H9 (cell line): ENCODE measurements at regions not wholly inside any gene's neighbourhood (a gene's known extent, or its start where the extent isn't known, plus 50 kb on each side); places are given as distances from the start of the nearest gene placed in this dataset.

Experiments
- DNase-seq: peaks from one replicate; pipeline ENCODE4 v3.0.0-alpha.2; 2017
- H2AFZ ChIP-seq: one replicate; pipeline ENCODE4 v1.6.1; 2013; ENCODE audit warnings: mild to moderate bottlenecking, low read length, control low read depth, moderate library complexity
- H2AK5ac ChIP-seq: 2 replicates; pipeline ENCODE4 v1.6.1; 2013; ENCODE audit warnings: low read length, control low read depth, mixed read lengths; ENCODE audit not compliant: insufficient read length
- H2BK120ac ChIP-seq: one replicate; pipeline ENCODE4 v1.6.1; 2013; ENCODE audit warnings: low read depth, mild to moderate bottlenecking, low read length, control low read depth, inconsistent platforms; ENCODE audit not compliant: poor library complexity, severe bottlenecking
- H2BK12ac ChIP-seq: 2 replicates; pipeline ENCODE4 v1.6.1; 2013; ENCODE audit warnings: low read length, control low read depth, mixed read lengths, low read depth; ENCODE audit not compliant: insufficient read length
- H2BK15ac ChIP-seq: 2 replicates; pipeline ENCODE4 v1.6.1; 2013; ENCODE audit warnings: low read depth, low read length, control low read depth
- H2BK20ac ChIP-seq: one replicate; pipeline ENCODE4 v1.6.1; 2013; ENCODE audit warnings: low read depth, mild to moderate bottlenecking, low read length, control low read depth, inconsistent platforms; ENCODE audit not compliant: poor library complexity, severe bottlenecking
- H2BK5ac ChIP-seq: 2 replicates; pipeline ENCODE4 v1.6.1; 2013; ENCODE audit warnings: low read length, control low read depth, mixed read lengths; ENCODE audit not compliant: insufficient read length
- H3K14ac ChIP-seq: 2 replicates; pipeline ENCODE4 v1.6.1; 2013; ENCODE audit warnings: low read length, control low read depth; ENCODE audit not compliant: insufficient read depth
- H3K18ac ChIP-seq: 2 replicates; pipeline ENCODE4 v1.6.1; 2013; ENCODE audit warnings: low read depth, mild to moderate bottlenecking, mixed read lengths, low read length, control low read depth; ENCODE audit not compliant: insufficient read length
- H3K23ac ChIP-seq: 2 replicates; pipeline ENCODE4 v1.6.1; 2013; ENCODE audit warnings: low read length, control low read depth, mixed read lengths, low read depth; ENCODE audit not compliant: insufficient read length
- H3K23me2 ChIP-seq: 2 replicates; pipeline ENCODE4 v1.6.1; 2013; ENCODE audit warnings: low read depth, mild to moderate bottlenecking, mixed read lengths, low read length, control low read depth; ENCODE audit not compliant: insufficient read length, poor library complexity, severe bottlenecking
- H3K27ac ChIP-seq: 2 replicates; pipeline ENCODE4 v1.5.1; 2013; ENCODE audit warnings: low read length, control low read depth, mixed read lengths, low read depth; ENCODE audit not compliant: insufficient read length
- H3K27me3 ChIP-seq: 2 replicates; pipeline ENCODE4 v1.6.1; 2013; ENCODE audit warnings: low read length, control low read depth, inconsistent platforms; ENCODE audit not compliant: insufficient read depth
- H3K4ac ChIP-seq: 2 replicates; pipeline ENCODE4 v1.6.1; 2013; ENCODE audit warnings: low read depth, mild to moderate bottlenecking, control low read depth, inconsistent platforms, low read length, moderate library complexity
- H3K4me1 ChIP-seq: 2 replicates; pipeline ENCODE4 v1.6.1; 2013; ENCODE audit warnings: low read length, control low read depth, inconsistent platforms; ENCODE audit not compliant: insufficient read depth
- H3K4me2 ChIP-seq: 2 replicates; pipeline ENCODE4 v1.6.1; 2013; ENCODE audit warnings: low read length, control low read depth, mixed read lengths; ENCODE audit not compliant: insufficient read length, insufficient read depth
- H3K56ac ChIP-seq: 2 replicates; pipeline ENCODE4 v1.6.1; 2013; ENCODE audit warnings: low read depth, mild to moderate bottlenecking, mixed read lengths, low read length, control low read depth; ENCODE audit not compliant: insufficient read length
- H3K79me1 ChIP-seq: 2 replicates; pipeline ENCODE4 v1.6.1; 2013; ENCODE audit warnings: low read depth, mild to moderate bottlenecking, moderate library complexity, low read length, control low read depth, inconsistent platforms; ENCODE audit not compliant: insufficient read depth, poor library complexity, severe bottlenecking
- H3K79me2 ChIP-seq: 2 replicates; pipeline ENCODE4 v1.6.1; 2013; ENCODE audit warnings: low read length, control low read depth, inconsistent platforms; ENCODE audit not compliant: insufficient read depth
- H3K9ac ChIP-seq: 2 replicates; pipeline ENCODE4 v1.6.1; 2013; ENCODE audit warnings: low read length, control low read depth, mixed read lengths; ENCODE audit not compliant: insufficient read length; ENCODE audit errors: extremely low read depth
- H3K9me3 ChIP-seq: one replicate; pipeline ENCODE4 v1.6.1; 2013; ENCODE audit warnings: low read depth, low read length, inconsistent platforms; ENCODE audit not compliant: control insufficient read depth
- H3T11ph ChIP-seq: one replicate; pipeline ENCODE4 v1.6.1; 2013; ENCODE audit warnings: mild to moderate bottlenecking, low read length, control low read depth, inconsistent platforms
- H4K20me1 ChIP-seq: one replicate; pipeline ENCODE4 v1.6.1; 2013; ENCODE audit not compliant: control insufficient read depth, insufficient read length, insufficient read depth
- H4K5ac ChIP-seq: 2 replicates; pipeline ENCODE4 v1.6.1; 2013; ENCODE audit warnings: low read depth, mild to moderate bottlenecking, mixed read lengths, low read length, control low read depth; ENCODE audit not compliant: insufficient read length
- H4K8ac ChIP-seq: replicated peaks from 2 replicates; pipeline ENCODE4 v1.6.1; 2013; ENCODE audit warnings: low read length, control low read depth, mixed read lengths, low read depth; ENCODE audit not compliant: insufficient read length
- H4K91ac ChIP-seq: 2 replicates; pipeline ENCODE4 v1.6.1; 2013; ENCODE audit warnings: low read depth, mild to moderate bottlenecking, moderate library complexity, mixed read lengths, low read length, control low read depth; ENCODE audit not compliant: insufficient read length
- H3K27ac Mint-ChIP-seq, 3 experiments: 2 replicates in 2 of 3; 3 replicates in 1 of 3; pipeline ENCODE4 v1.8.0; 2020 to 2021; ENCODE audit warnings: mixed read lengths in 3 of 3, mild to moderate bottlenecking in 1 of 3, moderate library complexity in 1 of 3
- H3K27me3 Mint-ChIP-seq: 2 replicates; pipeline ENCODE4 v1.8.0; 2021; ENCODE audit warnings: low read depth, mild to moderate bottlenecking, moderate library complexity, mixed read lengths
- H3K36me3 Mint-ChIP-seq, 3 experiments: 2 replicates in 2 of 3; 3 replicates in 1 of 3; pipeline ENCODE4 v1.8.0; 2020 to 2021; ENCODE audit warnings: low read depth in 3 of 3, mixed read lengths in 3 of 3; ENCODE audit not compliant: insufficient read depth in 1 of 3
- H3K4me1 Mint-ChIP-seq, 2 experiments: 2 replicates each; pipeline ENCODE4 v1.8.0; 2020; ENCODE audit warnings: mixed read lengths in 2 of 2
- H3K4me3 Mint-ChIP-seq, 2 experiments: 2 replicates in 1 of 2; 3 replicates in 1 of 2; pipeline ENCODE4 v1.8.0; 2020 to 2021; ENCODE audit warnings: mild to moderate bottlenecking in 2 of 2, mixed read lengths in 2 of 2, moderate library complexity in 1 of 2
- H3K9me3 Mint-ChIP-seq, 2 experiments: 2 replicates in 1 of 2; 3 replicates in 1 of 2; pipeline ENCODE4 v1.8.0; 2020; ENCODE audit warnings: mild to moderate bottlenecking in 2 of 2, mixed read lengths in 2 of 2, moderate library complexity in 1 of 2
- CTCF ChIP-seq: fragments of 200-600 bp; sonication (generic); conservative IDR thresholded peaks from 3 replicates; pipeline ENCODE4 v1.8.0; 2021; ENCODE audit warnings: antibody characterized with exemption, mild to moderate bottlenecking
- WGBS: extraction: QIAGEN DNeasy Blood & Tissue Kit; methylation state at CpG from one replicate; pipeline ENCODE4 v1.1.7; 2013; ENCODE audit warnings: missing lambda C conversion rate, low lambda C conversion rate, mixed read lengths; ENCODE audit not compliant: insufficient read length; ENCODE audit errors: extremely low coverage; 5-methylcytosine and 5-hydroxymethylcytosine counted together

- no peak overlapping the region for H3K14ac ChIP-seq
- no peak overlapping the region for H2AK5ac ChIP-seq
- peaks cover 2 to 4% of the 10 kb centered on the region in 2 experiments; a peak in 3 of 5 replicates for H3K9me3 Mint-ChIP-seq
- no peaks in the 10 kb centered on the region for H4K20me1 ChIP-seq
- H3K27ac Mint-ChIP-seq: no peak overlapping the region
- H3K23me2 ChIP-seq: no peaks in the 10 kb centered on the region
- no peak overlapping the region for H4K8ac ChIP-seq
- no peak overlapping the region for H2BK120ac ChIP-seq
- H3K56ac ChIP-seq: no peak overlapping the region
- H3K9me3 ChIP-seq: no peaks in the 10 kb centered on the region
- H2AFZ ChIP-seq: no peak overlapping the region
- H2BK12ac ChIP-seq: no peak overlapping the region
- WGBS: no CpG with 5 or more reads among the region's 1 CpG
- peaks cover 6 to 8% of the 10 kb centered on the region in 2 experiments for H3K4me1 Mint-ChIP-seq
- H3K4me3 Mint-ChIP-seq: no peak overlapping the region
- no peaks in the 10 kb centered on the region for H3K79me2 ChIP-seq
- H3K27me3 ChIP-seq: no peaks in the 10 kb centered on the region
- H3K9ac ChIP-seq: no peak overlapping the region
- no peak overlapping the region for H3T11ph ChIP-seq
- no peak overlapping the region for H3K4me2 ChIP-seq
- DNase-seq: no peak
- no peak overlapping the region for H2BK5ac ChIP-seq
- no peaks in the 10 kb centered on the region for H3K4me1 ChIP-seq
- H4K91ac ChIP-seq: no peak overlapping the region
- H3K79me1 ChIP-seq: no peaks in the 10 kb centered on the region
- no peak overlapping the region for H3K18ac ChIP-seq
- H3K36me3 Mint-ChIP-seq: peaks cover 0 to 6% (median 0%) of the 10 kb centered on the region in 3 experiments; a peak in 4 of 7 replicates
- H3K27ac ChIP-seq: no peak overlapping the region
- no peak overlapping the region for H3K23ac ChIP-seq
- no peaks in the 10 kb centered on the region for H3K27me3 Mint-ChIP-seq
- H2BK20ac ChIP-seq: no peak overlapping the region
- H3K4ac ChIP-seq: no peak overlapping the region
- TF ChIP-seq CTCF: no peak
- no peak overlapping the region for H4K5ac ChIP-seq
- no peak overlapping the region for H2BK15ac ChIP-seq
These were observed 190.6 kb upstream of the TCF21 start for GRCh38 chr6:133698272-133698671.
